PC-3 (cell line): ENCODE measurements at regions not wholly inside any gene's neighbourhood (a gene's known extent, or its start where the extent isn't known, plus 50 kb on each side); places are given as distances from the start of the nearest gene placed in this dataset.

Source experiments
- EZH2 ChIP-seq: fragments of 300-600 bp; sonication (generic); IDR thresholded peaks from one replicate; pipeline ENCODE4 v1.6.1; 2017; ENCODE audit warnings: antibody characterized with exemption, mild to moderate bottlenecking, low read length; ENCODE audit not compliant: unreplicated experiment
- EZH2phosphoT487 ChIP-seq: fragments of 300-600 bp; sonication (generic); IDR thresholded peaks from 2 replicates; pipeline ENCODE4 v1.6.1; 2018; ENCODE audit warnings: mild to moderate bottlenecking, antibody characterized with exemption, low read length, borderline replicate concordance
- TF ChIP-seq, protein P1 (sequence below): fragments of 300-600 bp; sonication (generic); conservative IDR thresholded peaks from 2 replicates; pipeline ENCODE4 v1.5.1; 2017; ENCODE audit warnings: antibody characterized with exemption, low read depth, mild to moderate bottlenecking, low read length

DNA sequence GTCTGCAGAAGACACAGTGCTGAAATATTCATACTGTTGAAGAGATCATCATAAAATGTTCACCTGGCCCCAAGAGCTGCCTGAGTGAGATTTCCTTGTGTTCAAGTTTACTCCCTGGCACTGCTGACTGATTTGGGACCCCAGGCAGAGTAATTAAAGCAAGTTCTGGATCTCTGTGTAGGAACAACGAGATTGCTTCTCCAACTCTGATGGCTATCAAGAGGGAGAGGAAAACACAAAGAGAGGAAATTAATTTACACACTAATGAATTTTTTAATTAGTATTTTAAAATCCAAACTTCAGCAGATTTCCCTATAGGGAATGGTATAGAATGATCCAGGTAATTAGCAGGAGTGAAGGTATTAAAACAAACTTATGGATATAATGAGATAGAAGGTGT, 711.8 kb downstream of the DCDC2C start:
- TF ChIP-seq, protein P1, sequence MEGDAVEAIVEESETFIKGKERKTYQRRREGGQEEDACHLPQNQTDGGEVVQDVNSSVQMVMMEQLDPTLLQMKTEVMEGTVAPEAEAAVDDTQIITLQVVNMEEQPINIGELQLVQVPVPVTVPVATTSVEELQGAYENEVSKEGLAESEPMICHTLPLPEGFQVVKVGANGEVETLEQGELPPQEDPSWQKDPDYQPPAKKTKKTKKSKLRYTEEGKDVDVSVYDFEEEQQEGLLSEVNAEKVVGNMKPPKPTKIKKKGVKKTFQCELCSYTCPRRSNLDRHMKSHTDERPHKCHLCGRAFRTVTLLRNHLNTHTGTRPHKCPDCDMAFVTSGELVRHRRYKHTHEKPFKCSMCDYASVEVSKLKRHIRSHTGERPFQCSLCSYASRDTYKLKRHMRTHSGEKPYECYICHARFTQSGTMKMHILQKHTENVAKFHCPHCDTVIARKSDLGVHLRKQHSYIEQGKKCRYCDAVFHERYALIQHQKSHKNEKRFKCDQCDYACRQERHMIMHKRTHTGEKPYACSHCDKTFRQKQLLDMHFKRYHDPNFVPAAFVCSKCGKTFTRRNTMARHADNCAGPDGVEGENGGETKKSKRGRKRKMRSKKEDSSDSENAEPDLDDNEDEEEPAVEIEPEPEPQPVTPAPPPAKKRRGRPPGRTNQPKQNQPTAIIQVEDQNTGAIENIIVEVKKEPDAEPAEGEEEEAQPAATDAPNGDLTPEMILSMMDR, result no peak
- no peak for TF ChIP-seq EZH2
- no peak for TF ChIP-seq EZH2phosphoT487
